OCI-LY3 (cell line): ENCODE measurements at regions not wholly inside any gene's neighbourhood (a gene's known extent, or its start where the extent isn't known, plus 50 kb on each side); places are given as distances from the start of the nearest gene placed in this dataset.

ENCODE experiments used
- CTCF ChIP-seq: fragments of 200-600, 300-600 bp; sonication (generic); IDR thresholded peaks from 2 replicates; pipeline ENCODE4 v1.5.1; 2014; ENCODE audit warnings: antibody characterized with exemption, low read length, low read depth
- EZH2phosphoT487 ChIP-seq: fragments of 200-600 bp; shearing (Covaris generic); IDR thresholded peaks from 2 replicates; pipeline ENCODE4 v1.6.1; 2018; ENCODE audit warnings: antibody characterized with exemption, mixed run types, low read depth

GRCh38 chr3:177977381-177978158 lies 558.7 kb upstream of the KCNMB2 start:
- TF ChIP-seq EZH2phosphoT487 (no peak), CTCF (no peak)
